CD4-positive, CD25-positive, alpha-beta regulatory T cell (primary cell): ENCODE measurements at regions not wholly inside any gene's neighbourhood (a gene's known extent, or its start where the extent isn't known, plus 50 kb on each side); places are given as distances from the start of the nearest gene placed in this dataset.
"Not testable (repeated sequence)": the region's sequence is repeated elsewhere in the genome, so short reads cannot be mapped to it uniquely, and the experiment has no call there.

ENCODE experiments used
- ATAC-seq, 2 donors: fragments of 150-1000 bp; cut with Tn5 transposase; one replicate each; pipeline ENCODE4 v1.10.0; 2021; ENCODE audit warnings: low read depth in 2 of 2, moderate number of reproducible peaks in 2 of 2, moderate library complexity in 1 of 2
- DNase-seq, 3 donors: peaks; one replicate each; pipeline versions ENCODE4 v3.0.0 to v3.0.0-alpha.2; 2012 to 2022; ENCODE audit warnings: mixed read lengths in 1 of 3
- H3K27ac ChIP-seq: one replicate; pipeline ENCODE4 v1.7.0; 2013; ENCODE audit warnings: mild to moderate bottlenecking, low read length; ENCODE audit not compliant: insufficient read depth, poor library complexity, severe bottlenecking
- H3K27me3 ChIP-seq: one replicate; pipeline ENCODE4 v1.7.0; 2013; ENCODE audit warnings: low read length; ENCODE audit not compliant: control insufficient read depth, insufficient read depth
- H3K36me3 ChIP-seq: one replicate; pipeline ENCODE4 v1.7.0; 2013; ENCODE audit warnings: mild to moderate bottlenecking, low read length, moderate library complexity; ENCODE audit not compliant: control insufficient read depth, insufficient read depth
- H3K4me1 ChIP-seq: 2 replicates; pipeline ENCODE4 v1.7.0; 2013; ENCODE audit warnings: mild to moderate bottlenecking, low read length; ENCODE audit not compliant: insufficient read depth, control insufficient read depth, poor library complexity, severe bottlenecking
- H3K4me3 ChIP-seq: one replicate; pipeline ENCODE4 v1.7.0; 2013; ENCODE audit warnings: low read depth, mild to moderate bottlenecking, low read length, moderate library complexity
- H3K9me3 ChIP-seq, 2 experiments: 1 replicate in 1 of 2; 2 replicates in 1 of 2; pipeline ENCODE4 v1.7.0; 2013; ENCODE audit warnings: low read length in 2 of 2, mild to moderate bottlenecking in 1 of 2, moderate library complexity in 1 of 2; ENCODE audit not compliant: control insufficient read depth in 2 of 2
- H3K27ac Mint-ChIP-seq, 3 donors: one replicate each; pipeline ENCODE4 v1.8.0; 2020 to 2022; ENCODE audit warnings: mild to moderate bottlenecking in 3 of 3, mixed read lengths in 3 of 3, moderate library complexity in 2 of 3
- H3K27me3 Mint-ChIP-seq: one replicate; pipeline ENCODE4 v1.8.0; 2022; ENCODE audit warnings: mild to moderate bottlenecking, mixed read lengths
- H3K36me3 Mint-ChIP-seq: one replicate; pipeline ENCODE4 v1.8.0; 2020; ENCODE audit warnings: mixed read lengths
- H3K4me1 Mint-ChIP-seq, 4 donors: one replicate each; pipeline ENCODE4 v1.8.0; 2020 to 2022; ENCODE audit warnings: mixed read lengths in 4 of 4, mild to moderate bottlenecking in 1 of 4
- H3K4me3 Mint-ChIP-seq, 4 donors: one replicate each; pipeline ENCODE4 v1.8.0; 2020 to 2022; ENCODE audit warnings: mild to moderate bottlenecking in 4 of 4, mixed read lengths in 4 of 4, moderate library complexity in 3 of 4
- H3K9me3 Mint-ChIP-seq, 7 donors: one replicate each; pipeline ENCODE4 v1.8.0; 2020 to 2022; ENCODE audit warnings: mixed read lengths in 7 of 7, mild to moderate bottlenecking in 3 of 7, moderate library complexity in 2 of 7

DNA sequence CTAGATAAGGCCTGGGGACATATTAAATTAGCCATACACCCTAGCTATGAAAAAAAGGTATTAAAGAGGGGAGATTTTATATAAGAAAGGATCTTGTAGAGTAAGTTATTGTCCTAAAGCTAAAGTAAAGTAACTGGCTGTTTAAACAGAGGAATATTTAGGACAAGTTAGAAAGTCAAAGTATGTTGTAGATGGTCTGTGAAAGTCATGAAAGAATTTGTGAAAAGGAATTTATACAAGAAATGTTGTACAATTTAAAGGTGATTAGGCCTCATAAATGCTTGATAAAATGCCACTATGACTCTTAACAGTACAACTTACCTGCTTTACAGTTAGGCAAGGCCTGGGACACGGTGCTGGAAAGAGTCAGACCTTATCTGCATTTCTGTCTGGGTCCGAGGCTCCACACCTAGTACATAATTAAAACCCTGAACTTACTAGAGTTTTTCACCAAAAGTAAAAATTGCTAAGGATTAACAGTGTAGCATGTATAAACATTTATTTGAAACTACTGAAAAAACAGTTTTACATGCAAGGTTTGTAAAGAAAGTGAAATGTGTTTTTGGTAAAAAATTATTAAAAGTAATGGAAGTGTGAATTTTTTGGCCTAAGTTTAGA is 445.3 kb upstream of the TOM1L1 start:
- Mint-ChIP-seq H3K4me1 (no peaks in the 10 kb centered on the region), H3K27ac (no peak overlapping the region), H3K4me3 (no peak overlapping the region), H3K27me3 (no peaks in the 10 kb centered on the region), H3K36me3 (no peaks in the 10 kb centered on the region), H3K9me3 (peaks cover 0 to 18% (median 8%) of the 10 kb centered on the region in 7 donors)
- Histone ChIP-seq H3K4me1 (no peaks in the 10 kb centered on the region), H3K27ac (no peak overlapping the region), H3K27me3 (no peaks in the 10 kb centered on the region), H3K9me3 (peaks cover 6 to 10% of the 10 kb centered on the region in 2 experiments), H3K4me3 (no peak overlapping the region), H3K36me3 (no peaks in the 10 kb centered on the region)
- DNase-seq (no peak), ATAC-seq (no peak)

DNA sequence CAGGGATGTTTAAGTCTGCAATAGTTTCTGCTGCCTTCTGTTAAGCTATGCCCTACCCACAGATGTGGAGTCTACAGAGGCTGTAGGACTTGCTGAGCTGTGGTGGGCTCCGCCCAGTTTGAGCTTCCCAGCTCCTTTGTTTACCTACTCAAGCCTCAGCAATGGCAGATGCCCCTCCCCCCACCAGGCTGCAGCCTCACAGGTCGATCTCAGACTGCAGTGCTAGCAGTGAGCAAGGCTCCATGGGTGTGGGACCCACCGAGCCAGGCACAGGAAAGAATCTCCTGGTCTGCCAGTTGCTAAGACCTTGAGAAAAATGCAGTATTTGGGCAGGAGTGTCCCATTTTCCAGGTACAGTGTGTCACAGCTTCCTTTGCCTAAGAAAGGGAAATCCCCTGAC is 435.2 kb upstream of the TOM1L1 start:
- not testable (repeated sequence) for H3K4me3 Mint-ChIP-seq, H3K9me3 ChIP-seq, H3K27me3 ChIP-seq, ATAC-seq, H3K27ac ChIP-seq, H3K4me3 ChIP-seq, DNase-seq, H3K36me3 Mint-ChIP-seq, H3K9me3 Mint-ChIP-seq, H3K4me1 Mint-ChIP-seq, H3K27ac Mint-ChIP-seq, H3K36me3 ChIP-seq, H3K4me1 ChIP-seq, H3K27me3 Mint-ChIP-seq

DNA sequence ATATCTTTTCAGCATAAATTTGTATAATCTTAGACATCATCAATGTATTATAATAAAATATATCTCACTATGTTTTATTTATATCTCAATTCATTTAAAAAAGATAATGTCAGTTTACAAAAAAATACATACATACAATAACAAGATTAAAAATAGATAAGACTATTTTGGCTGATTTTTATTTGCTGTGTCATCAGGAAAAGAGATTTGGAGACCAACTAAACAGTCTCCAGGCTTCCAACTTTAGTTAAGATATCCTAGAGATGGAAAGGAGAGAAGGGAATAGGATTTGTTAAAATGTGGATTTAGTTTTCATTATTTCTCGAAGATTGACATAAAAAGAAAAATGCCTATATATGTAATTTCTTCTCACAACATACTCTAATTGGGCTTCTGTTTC is 433.8 kb upstream of the TOM1L1 start:
- H3K9me3 Mint-ChIP-seq: peaks cover 0 to 7% (median 3%) of the 10 kb centered on the region in 7 donors
- no peaks in the 10 kb centered on the region for H3K4me1 Mint-ChIP-seq
- ATAC-seq: no peak
- H3K36me3 Mint-ChIP-seq: no peaks in the 10 kb centered on the region
- no peaks in the 10 kb centered on the region for H3K4me1 ChIP-seq
- no peak overlapping the region for H3K4me3 ChIP-seq
- no peaks in the 10 kb centered on the region for H3K27me3 Mint-ChIP-seq
- H3K27ac Mint-ChIP-seq: no peak overlapping the region
- DNase-seq: no peak
- H3K4me3 Mint-ChIP-seq: no peak overlapping the region
- H3K27ac ChIP-seq: no peak overlapping the region
- peaks cover 0 to 2% of the 10 kb centered on the region in 2 experiments for H3K9me3 ChIP-seq
- H3K36me3 ChIP-seq: no peaks in the 10 kb centered on the region
- no peaks in the 10 kb centered on the region for H3K27me3 ChIP-seq

GRCh38 chr17:54482843-54483242 is 417.8 kb upstream of the TOM1L1 start:
- Mint-ChIP-seq H3K4me1 (no peaks in the 10 kb centered on the region), H3K4me3 (no peak overlapping the region), H3K36me3 (no peaks in the 10 kb centered on the region), H3K9me3 (peaks cover 0 to 3% (median 0%) of the 10 kb centered on the region in 7 donors), H3K27ac (no peak overlapping the region), H3K27me3 (no peaks in the 10 kb centered on the region)
- no peaks in the 10 kb centered on the region for H3K4me1 ChIP-seq
- ATAC-seq (no peak), DNase-seq (no peak)
- no peaks in the 10 kb centered on the region for H3K27me3 ChIP-seq
- H3K4me3 ChIP-seq: no peak overlapping the region
- H3K9me3 ChIP-seq: no peaks in the 10 kb centered on the region
- no peaks in the 10 kb centered on the region for H3K36me3 ChIP-seq
- H3K27ac ChIP-seq: no peak overlapping the region

GRCh38 chr17:54493691-54494090 is 407.0 kb upstream of the TOM1L1 start:
- H3K36me3 ChIP-seq: no peaks in the 10 kb centered on the region
- Mint-ChIP-seq H3K27ac (no peak overlapping the region), H3K9me3 (peaks cover 0 to 3% (median 1%) of the 10 kb centered on the region in 7 donors), H3K4me1 (no peaks in the 10 kb centered on the region), H3K27me3 (no peaks in the 10 kb centered on the region), H3K36me3 (no peaks in the 10 kb centered on the region), H3K4me3 (no peak overlapping the region)
- H3K9me3 ChIP-seq: no peaks in the 10 kb centered on the region
- ATAC-seq (no peak), DNase-seq (no peak)
- no peaks in the 10 kb centered on the region for H3K27me3 ChIP-seq
- H3K4me1 ChIP-seq: no peaks in the 10 kb centered on the region
- no peak overlapping the region for H3K27ac ChIP-seq
- no peak overlapping the region for H3K4me3 ChIP-seq

DNA sequence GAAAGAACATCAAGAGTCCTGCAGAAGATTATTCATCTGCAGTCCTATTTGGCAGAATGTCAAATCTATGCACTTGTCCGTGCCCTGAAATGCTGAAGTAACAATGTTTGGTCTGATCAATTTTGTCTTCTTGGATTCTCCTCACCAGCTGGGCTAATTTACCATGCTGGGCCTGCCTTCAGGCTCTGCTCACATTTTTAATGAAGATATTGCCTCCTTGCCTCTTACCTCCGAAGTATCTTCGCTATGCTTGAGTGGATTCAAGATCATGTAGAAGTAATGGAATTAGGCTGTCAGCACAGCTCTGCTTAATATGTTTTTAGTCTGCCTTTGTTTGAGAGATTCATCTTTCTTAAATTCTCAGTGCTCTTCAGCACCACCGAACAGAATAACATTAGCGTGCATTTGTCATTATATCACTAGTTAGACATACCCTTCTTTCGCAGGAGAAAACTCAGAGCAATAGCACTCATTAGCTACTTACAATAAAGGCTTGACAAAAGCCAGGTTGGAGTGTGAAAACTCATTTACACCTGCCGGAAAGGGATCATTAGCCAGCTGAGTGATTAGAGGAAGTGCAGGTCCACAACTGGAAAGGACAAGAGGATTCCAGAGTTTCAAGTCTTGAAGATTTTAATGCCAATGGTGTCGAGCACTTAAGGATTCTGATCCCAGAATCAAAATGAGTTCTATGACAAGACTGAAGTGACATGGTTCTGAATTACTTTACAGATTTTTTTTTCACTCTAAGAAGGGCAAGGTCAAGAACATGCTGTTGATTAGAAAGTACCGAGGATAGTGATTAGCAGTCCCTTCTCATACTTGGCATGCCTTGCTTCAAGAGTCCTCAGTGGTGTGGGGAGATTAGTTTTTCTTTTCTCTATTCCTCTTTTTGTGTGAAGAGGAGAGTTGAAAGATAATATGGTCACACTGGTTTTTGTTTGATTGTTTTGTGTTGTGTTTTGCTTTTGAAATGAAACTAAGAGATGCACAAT is 405.6 kb upstream of the TOM1L1 start:
- ATAC-seq (no peak), DNase-seq (no peak)
- Mint-ChIP-seq H3K27ac (no peak overlapping the region), H3K4me3 (no peak overlapping the region), H3K9me3 (peaks cover 0 to 3% (median under 1%) of the 10 kb centered on the region in 7 donors), H3K4me1 (no peaks in the 10 kb centered on the region), H3K36me3 (no peaks in the 10 kb centered on the region), H3K27me3 (no peaks in the 10 kb centered on the region)
- Histone ChIP-seq H3K27me3 (no peaks in the 10 kb centered on the region), H3K9me3 (no peaks in the 10 kb centered on the region), H3K36me3 (no peaks in the 10 kb centered on the region), H3K4me1 (no peaks in the 10 kb centered on the region), H3K4me3 (no peak overlapping the region), H3K27ac (no peak overlapping the region)

DNA sequence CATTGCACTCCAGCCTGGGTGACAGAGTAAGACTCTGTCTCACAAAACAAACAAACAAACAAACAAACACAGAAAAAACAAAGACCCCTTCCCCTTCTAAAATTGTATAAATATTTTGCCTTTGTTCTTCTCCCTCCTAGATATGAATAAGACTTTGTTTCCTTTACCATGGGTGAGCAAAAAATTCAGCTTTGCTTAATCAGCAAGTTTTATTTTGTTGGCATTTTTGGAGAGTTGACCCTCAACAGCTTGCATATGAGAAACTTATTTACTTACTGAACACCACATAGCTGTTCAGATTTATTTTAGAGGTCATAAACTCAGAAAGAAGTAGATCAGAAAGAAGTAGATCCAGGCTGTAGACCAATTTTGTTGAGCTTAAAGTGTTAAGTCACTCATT is 395.2 kb upstream of the TOM1L1 start:
- ATAC-seq (no peak), DNase-seq (no peak)
- Mint-ChIP-seq H3K9me3 (peaks cover 0 to 19% (median 7%) of the 10 kb centered on the region in 7 donors), H3K27me3 (no peaks in the 10 kb centered on the region), H3K4me3 (no peak overlapping the region), H3K4me1 (no peaks in the 10 kb centered on the region), H3K36me3 (no peaks in the 10 kb centered on the region), H3K27ac (no peak overlapping the region)
- no peaks in the 10 kb centered on the region for H3K27me3 ChIP-seq
- H3K36me3 ChIP-seq: no peaks in the 10 kb centered on the region
- H3K27ac ChIP-seq: no peak overlapping the region
- no peaks in the 10 kb centered on the region for H3K9me3 ChIP-seq
- H3K4me1 ChIP-seq: no peaks in the 10 kb centered on the region
- H3K4me3 ChIP-seq: no peak overlapping the region
